ENCODE measurements at regions not wholly inside any gene's neighbourhood (a gene's known extent, or its start where the extent isn't known, plus 50 kb on each side); places are given as distances from the start of the nearest gene placed in this dataset.
"Not testable (repeated sequence)": the region's sequence is repeated elsewhere in the genome, so short reads cannot be mapped to it uniquely, and the experiment has no call there.

GRCh38 chr14:38000340-38000739 is 207.4 kb upstream of the SSTR1 start:
- DNase-seq, result no peak

- no peak for DNase-seq
Measured at GRCh38 chr14:38001501-38001900, 206.2 kb upstream of the SSTR1 start.

GRCh38 chr14:38003746-38004609 is 203.7 kb upstream of the SSTR1 start:
- DNase-seq, result no peak

GRCh38 chr14:38004610-38004879 is 203.2 kb upstream of the SSTR1 start:
- DNase-seq, result no peak

- DNase-seq, result peak; percentile 70
Measured at GRCh38 chr14:38011156-38011555, 196.5 kb upstream of the SSTR1 start.

GRCh38 chr14:38012056-38012455 is 195.6 kb upstream of the SSTR1 start:
- no peak for DNase-seq

GRCh38 chr14:38016497-38016896 is 191.2 kb upstream of the SSTR1 start:
- no peak for DNase-seq

GRCh38 chr14:38021861-38022260 is 185.8 kb upstream of the SSTR1 start:
- DNase-seq, result no peak

- DNase-seq, result no peak
Measured at GRCh38 chr14:38022775-38023174, 184.9 kb upstream of the SSTR1 start.

- DNase-seq, result no peak
Measured at GRCh38 chr14:38038171-38038570, 169.5 kb upstream of the SSTR1 start.

- DNase-seq, result no peak
Measured at GRCh38 chr14:38038986-38039385, 168.7 kb upstream of the SSTR1 start.

GRCh38 chr14:38039496-38039895 is 168.2 kb upstream of the SSTR1 start:
- peak; percentile 29 for DNase-seq

- DNase-seq, result no peak
Measured at GRCh38 chr14:38040411-38040810, 167.3 kb upstream of the SSTR1 start.

- DNase-seq, result peak; percentile 84
Measured at GRCh38 chr14:38042322-38042721, 165.4 kb upstream of the SSTR1 start.

- DNase-seq, result no peak
Measured at GRCh38 chr14:38044710-38045109, 163.0 kb upstream of the SSTR1 start.

GRCh38 chr14:38045461-38045860 is 162.2 kb upstream of the SSTR1 start:
- no peak for DNase-seq

- no peak for DNase-seq
Measured at GRCh38 chr14:38046160-38046559, 161.5 kb upstream of the SSTR1 start.

- DNase-seq, result no peak
Measured at GRCh38 chr14:38047195-38047902, 160.4 kb upstream of the SSTR1 start.

- no peak for DNase-seq
Measured at GRCh38 chr14:38053666-38054065, 154.0 kb upstream of the SSTR1 start.

GRCh38 chr14:38056270-38056669 is 151.4 kb upstream of the SSTR1 start:
- no peak for DNase-seq

GRCh38 chr14:38062223-38062622 is 145.5 kb upstream of the SSTR1 start:
- DNase-seq, result not testable (repeated sequence)

- no peak for DNase-seq
Measured at GRCh38 chr14:38063711-38064320, 143.9 kb upstream of the SSTR1 start.

- DNase-seq, result no peak
Measured at GRCh38 chr14:38065106-38065762, 142.5 kb upstream of the SSTR1 start.

All from fibroblast of skin of right quadriceps (primary cell).